Fibroblast of pulmonary artery (primary cell): ENCODE measurements at regions not wholly inside any gene's neighbourhood (a gene's known extent, or its start where the extent isn't known, plus 50 kb on each side); places are given as distances from the start of the nearest gene placed in this dataset.

ENCODE experiments used
- DNase-seq: peaks from one replicate; pipeline ENCODE4 v3.0.0-alpha.2; 2010; ENCODE audit warnings: low read depth
- H3K4me3 ChIP-seq: replicated peaks from 2 replicates; pipeline ENCODE4 v1.5.1; 2011; ENCODE audit warnings: low read depth, mild to moderate bottlenecking, control low read depth, low read length, moderate library complexity
- CTCF ChIP-seq: IDR thresholded peaks from 2 replicates; pipeline ENCODE4 v1.5.1; 2011; ENCODE audit warnings: mild to moderate bottlenecking, control low read depth, low read length, inconsistent platforms; ENCODE audit errors: missing control alignments

- no peak overlapping the region for H3K4me3 ChIP-seq
- DNase-seq: no peak
- no peak for TF ChIP-seq CTCF
Measured at GRCh38 chr1:232372841-232373440, 257.0 kb downstream of the SIPA1L2 start.

- no peak for DNase-seq
- no peak for TF ChIP-seq CTCF
- no peak overlapping the region for H3K4me3 ChIP-seq
Measured at GRCh38 chr1:232372431-232372830, 257.5 kb downstream of the SIPA1L2 start.

- no peak for TF ChIP-seq CTCF
- no peak overlapping the region for H3K4me3 ChIP-seq
- no peak for DNase-seq
Measured at GRCh38 chr1:232369451-232370296, 260.3 kb downstream of the SIPA1L2 start.

- no peak for DNase-seq
- TF ChIP-seq CTCF: no peak
- no peak overlapping the region for H3K4me3 ChIP-seq
Measured at GRCh38 chr1:232368821-232369321, 261.1 kb downstream of the SIPA1L2 start.

DNA sequence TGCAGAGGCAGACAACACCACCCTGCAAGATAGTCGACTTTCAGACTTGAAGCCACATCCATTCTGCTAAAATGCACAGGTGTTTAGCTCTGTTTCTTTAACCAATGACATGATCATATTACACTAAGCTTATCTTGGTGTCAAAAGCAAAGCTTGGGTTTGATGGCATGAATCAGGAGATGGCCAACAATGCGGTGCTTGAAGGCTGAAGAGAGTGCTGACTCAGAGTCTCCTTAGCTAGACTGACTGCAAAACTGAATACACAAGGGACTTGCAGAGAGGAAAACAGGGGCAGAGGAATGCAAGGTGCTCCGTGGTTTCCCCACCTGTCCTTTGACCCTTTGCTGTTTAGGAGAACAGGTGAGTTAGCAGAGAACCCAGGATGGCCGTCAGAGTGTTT, 262.6 kb downstream of the SIPA1L2 start:
- no peak for DNase-seq
- H3K4me3 ChIP-seq: no peak overlapping the region
- TF ChIP-seq CTCF: no peak

DNA sequence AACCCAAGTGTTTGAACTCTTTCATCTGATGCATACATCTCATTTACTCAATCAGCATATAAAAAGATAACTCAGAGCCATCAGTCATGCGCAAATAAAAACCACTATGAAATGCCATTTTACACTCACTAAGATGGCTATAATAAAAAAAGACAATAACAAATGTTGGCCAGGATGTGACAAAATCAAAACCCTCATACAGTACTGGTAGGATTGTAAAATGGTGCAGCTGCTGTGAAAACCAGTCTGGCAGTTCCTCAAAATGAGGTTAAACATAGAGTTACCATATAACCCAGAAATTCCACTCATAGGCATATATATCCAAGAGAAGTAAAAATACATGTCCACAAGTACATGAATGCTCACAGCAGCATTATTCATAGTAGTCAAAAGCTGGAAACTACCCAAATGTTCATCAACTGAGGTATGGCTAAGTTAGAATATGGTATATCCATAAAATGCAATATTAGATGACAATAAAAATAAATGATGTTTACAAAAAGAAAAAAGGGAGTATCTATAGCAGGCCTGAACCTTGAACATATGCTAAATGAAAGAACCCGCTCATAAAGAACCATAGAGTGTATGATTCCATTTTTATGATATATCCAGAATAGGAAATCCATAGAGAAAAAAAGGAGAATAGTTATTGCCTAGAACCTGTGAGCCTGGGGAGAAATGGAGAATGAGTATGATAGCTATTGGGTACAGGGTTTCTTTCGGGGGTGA, 265.1 kb downstream of the SIPA1L2 start:
- no peak for TF ChIP-seq CTCF
- no peak overlapping the region for H3K4me3 ChIP-seq
- no peak for DNase-seq
